ENCODE measurements at regions not wholly inside any gene's neighbourhood (a gene's known extent, or its start where the extent isn't known, plus 50 kb on each side); places are given as distances from the start of the nearest gene placed in this dataset.
"Not testable (repeated sequence)": the region's sequence is repeated elsewhere in the genome, so short reads cannot be mapped to it uniquely, and the experiment has no call there.

GRCh38 chr7:65132256-65132655 is 125.8 kb upstream of the ERV3-1 start:
- not testable (repeated sequence) for FAIRE-seq; H3K9me3 Mint-ChIP-seq (ENCODE audit: unreplicated experiment); H3K9me3 ChIP-seq (ENCODE audit: insufficient read depth, low read depth, low read length); H3K36me3 ChIP-seq (ENCODE audit: insufficient read depth, low read length); H3K4me2 ChIP-seq (ENCODE audit: low read length); H3K4me1 Mint-ChIP-seq (ENCODE audit: low read depth, unreplicated experiment); H3K4me3 ChIP-seq (ENCODE audit: insufficient read depth, low read depth, low read length); H2AFZ ChIP-seq (ENCODE audit: low read depth, low read length); H3K27me3 Mint-ChIP-seq (ENCODE audit: low read depth, unreplicated experiment); H3K27me3 ChIP-seq (ENCODE audit: insufficient read depth, low read length); H3K27ac Mint-ChIP-seq (ENCODE audit: unreplicated experiment); H3K9ac ChIP-seq (ENCODE audit: low read length); H3K79me2 ChIP-seq (ENCODE audit: insufficient read depth, low read length); H4K20me1 ChIP-seq (ENCODE audit: insufficient read depth, low read length); H3K36me3 Mint-ChIP-seq (ENCODE audit: low read depth, unreplicated experiment); H3K4me3 Mint-ChIP-seq (ENCODE audit: unreplicated experiment); DNase-seq (ENCODE audit: low read depth); H3K4me1 ChIP-seq (ENCODE audit: insufficient read depth, low read length); H3K27ac ChIP-seq (ENCODE audit: low read depth, low read length)

GRCh38 chr7:65127364-65127763 is 120.9 kb upstream of the ERV3-1 start:
- H3K4me1 Mint-ChIP-seq (ENCODE audit: low read depth, unreplicated experiment); H3K36me3 Mint-ChIP-seq (ENCODE audit: low read depth, unreplicated experiment); H3K9me3 ChIP-seq (ENCODE audit: insufficient read depth, low read depth, low read length); H3K9ac ChIP-seq (ENCODE audit: low read length); H3K36me3 ChIP-seq (ENCODE audit: insufficient read depth, low read length); H3K4me3 Mint-ChIP-seq (ENCODE audit: unreplicated experiment); H3K27me3 Mint-ChIP-seq (ENCODE audit: low read depth, unreplicated experiment); FAIRE-seq; H3K79me2 ChIP-seq (ENCODE audit: insufficient read depth, low read length); H3K9me3 Mint-ChIP-seq (ENCODE audit: unreplicated experiment); H3K4me1 ChIP-seq (ENCODE audit: insufficient read depth, low read length); H3K27ac ChIP-seq (ENCODE audit: low read depth, low read length); H2AFZ ChIP-seq (ENCODE audit: low read depth, low read length); H3K4me2 ChIP-seq (ENCODE audit: low read length); DNase-seq (ENCODE audit: low read depth); H3K27me3 ChIP-seq (ENCODE audit: insufficient read depth, low read length); H3K4me3 ChIP-seq (ENCODE audit: insufficient read depth, low read depth, low read length); H3K27ac Mint-ChIP-seq (ENCODE audit: unreplicated experiment); H4K20me1 ChIP-seq (ENCODE audit: insufficient read depth, low read length): not testable (repeated sequence)

- H3K4me3 ChIP-seq (ENCODE audit: insufficient read depth, low read depth, low read length); H3K9me3 Mint-ChIP-seq (ENCODE audit: unreplicated experiment); H3K27me3 Mint-ChIP-seq (ENCODE audit: low read depth, unreplicated experiment); H3K27me3 ChIP-seq (ENCODE audit: insufficient read depth, low read length); H3K9me3 ChIP-seq (ENCODE audit: insufficient read depth, low read depth, low read length); H3K4me1 ChIP-seq (ENCODE audit: insufficient read depth, low read length); H3K27ac ChIP-seq (ENCODE audit: low read depth, low read length); H3K27ac Mint-ChIP-seq (ENCODE audit: unreplicated experiment); H3K4me3 Mint-ChIP-seq (ENCODE audit: unreplicated experiment); H2AFZ ChIP-seq (ENCODE audit: low read depth, low read length); H3K36me3 Mint-ChIP-seq (ENCODE audit: low read depth, unreplicated experiment); H3K9ac ChIP-seq (ENCODE audit: low read length); H4K20me1 ChIP-seq (ENCODE audit: insufficient read depth, low read length); H3K4me2 ChIP-seq (ENCODE audit: low read length); H3K4me1 Mint-ChIP-seq (ENCODE audit: low read depth, unreplicated experiment); H3K36me3 ChIP-seq (ENCODE audit: insufficient read depth, low read length); H3K79me2 ChIP-seq (ENCODE audit: insufficient read depth, low read length); DNase-seq (ENCODE audit: low read depth); FAIRE-seq: not testable (repeated sequence)
Observed at GRCh38 chr7:65124600-65124999, 118.1 kb upstream of the ERV3-1 start.

DNA sequence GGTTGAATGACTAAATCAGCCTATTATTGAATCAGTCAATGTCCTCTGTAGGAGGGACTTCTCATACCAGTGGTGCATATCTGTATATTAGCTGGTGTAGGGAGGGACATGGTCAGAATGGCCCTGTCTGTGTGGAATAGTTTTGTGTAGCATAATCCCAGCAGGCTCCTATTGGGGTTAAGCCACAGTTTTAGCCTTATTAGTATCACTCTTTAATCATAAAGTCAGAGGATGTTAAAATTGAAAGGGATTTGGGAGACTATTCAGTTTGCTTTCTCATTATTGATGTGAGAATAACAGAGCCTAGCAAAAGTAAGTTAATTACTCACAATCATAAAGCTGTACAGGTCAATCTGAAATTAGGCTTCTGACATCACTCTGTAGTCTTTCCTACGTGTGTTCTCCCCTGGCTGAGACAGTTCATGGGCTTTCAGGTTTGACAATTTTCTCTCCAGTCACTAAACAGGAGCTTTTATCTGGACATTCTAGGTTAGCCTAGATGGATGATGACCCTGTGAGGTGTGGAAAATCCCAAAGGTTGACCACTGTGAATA is 99.2 kb upstream of the ERV3-1 start:
- not testable (repeated sequence) for FAIRE-seq; H3K27me3 ChIP-seq (ENCODE audit: insufficient read depth, low read length); H3K4me1 Mint-ChIP-seq (ENCODE audit: low read depth, unreplicated experiment); H3K9me3 Mint-ChIP-seq (ENCODE audit: unreplicated experiment); DNase-seq (ENCODE audit: low read depth); H4K20me1 ChIP-seq (ENCODE audit: insufficient read depth, low read length); H3K4me3 ChIP-seq (ENCODE audit: insufficient read depth, low read depth, low read length); H3K9me3 ChIP-seq (ENCODE audit: insufficient read depth, low read depth, low read length); H3K27ac Mint-ChIP-seq (ENCODE audit: unreplicated experiment); H3K27ac ChIP-seq (ENCODE audit: low read depth, low read length); H3K36me3 ChIP-seq (ENCODE audit: insufficient read depth, low read length); H3K4me3 Mint-ChIP-seq (ENCODE audit: unreplicated experiment); H3K9ac ChIP-seq (ENCODE audit: low read length); H3K4me2 ChIP-seq (ENCODE audit: low read length); H3K27me3 Mint-ChIP-seq (ENCODE audit: low read depth, unreplicated experiment); H3K79me2 ChIP-seq (ENCODE audit: insufficient read depth, low read length); H2AFZ ChIP-seq (ENCODE audit: low read depth, low read length); H3K4me1 ChIP-seq (ENCODE audit: insufficient read depth, low read length)
- peaks cover 15% of the 10 kb centered on the region for H3K36me3 Mint-ChIP-seq (ENCODE audit: low read depth, unreplicated experiment)

DNA sequence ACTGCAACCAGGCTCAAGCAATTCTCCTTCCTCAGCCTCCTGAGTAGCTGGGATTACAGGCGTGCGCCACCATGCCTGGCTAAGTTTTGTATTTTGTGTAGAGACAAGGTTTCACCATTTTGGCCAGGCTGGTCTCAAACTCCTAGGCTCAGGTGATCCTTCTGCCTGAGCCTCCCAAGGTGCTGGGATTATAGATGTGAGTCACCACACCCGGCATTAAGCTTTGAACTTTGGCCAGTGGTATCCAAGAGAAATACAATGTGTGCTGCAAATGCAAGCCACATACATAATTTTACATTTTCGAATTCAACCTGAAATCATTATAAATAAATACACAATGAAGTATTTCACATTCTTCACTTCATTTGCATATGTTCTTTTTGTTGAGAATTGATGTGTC is 94.0 kb upstream of the ERV3-1 start:
- not testable (repeated sequence) for H3K27ac Mint-ChIP-seq (ENCODE audit: unreplicated experiment); H3K79me2 ChIP-seq (ENCODE audit: insufficient read depth, low read length); H3K27ac ChIP-seq (ENCODE audit: low read depth, low read length); H3K9me3 ChIP-seq (ENCODE audit: insufficient read depth, low read depth, low read length); H3K4me3 Mint-ChIP-seq (ENCODE audit: unreplicated experiment); H3K4me1 ChIP-seq (ENCODE audit: insufficient read depth, low read length); DNase-seq (ENCODE audit: low read depth); H3K4me2 ChIP-seq (ENCODE audit: low read length); H3K27me3 ChIP-seq (ENCODE audit: insufficient read depth, low read length); FAIRE-seq; H3K4me1 Mint-ChIP-seq (ENCODE audit: low read depth, unreplicated experiment); H3K27me3 Mint-ChIP-seq (ENCODE audit: low read depth, unreplicated experiment); H4K20me1 ChIP-seq (ENCODE audit: insufficient read depth, low read length); H3K9ac ChIP-seq (ENCODE audit: low read length); H2AFZ ChIP-seq (ENCODE audit: low read depth, low read length); H3K9me3 Mint-ChIP-seq (ENCODE audit: unreplicated experiment); H3K36me3 ChIP-seq (ENCODE audit: insufficient read depth, low read length); H3K4me3 ChIP-seq (ENCODE audit: insufficient read depth, low read depth, low read length)
- peaks cover 16% of the 10 kb centered on the region for H3K36me3 Mint-ChIP-seq (ENCODE audit: low read depth, unreplicated experiment)

DNA sequence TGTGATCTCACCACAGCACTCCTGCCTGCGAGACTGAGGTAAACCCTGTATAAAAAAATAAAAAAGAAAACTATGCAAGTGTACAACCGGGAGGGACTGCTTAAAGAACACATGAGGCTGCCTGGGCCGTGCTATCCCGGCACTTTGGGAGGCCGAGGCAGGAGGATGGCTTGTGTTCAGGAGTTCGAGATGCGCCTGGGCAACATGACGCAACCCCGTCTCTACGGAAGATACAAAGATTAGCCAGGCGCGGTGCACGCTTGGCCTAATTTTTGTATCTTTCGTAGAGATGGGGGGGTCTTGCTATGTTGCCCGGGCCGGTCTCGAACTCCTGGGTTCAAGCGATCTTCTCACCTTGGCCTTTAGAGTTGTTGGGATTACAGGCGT is 75.2 kb upstream of the ERV3-1 start:
- not testable (repeated sequence) for H3K4me3 Mint-ChIP-seq (ENCODE audit: unreplicated experiment); H3K9me3 ChIP-seq (ENCODE audit: insufficient read depth, low read depth, low read length); H3K27ac Mint-ChIP-seq (ENCODE audit: unreplicated experiment); DNase-seq (ENCODE audit: low read depth); H3K36me3 Mint-ChIP-seq (ENCODE audit: low read depth, unreplicated experiment); H3K9ac ChIP-seq (ENCODE audit: low read length); H3K36me3 ChIP-seq (ENCODE audit: insufficient read depth, low read length); H3K27me3 ChIP-seq (ENCODE audit: insufficient read depth, low read length); H3K4me1 ChIP-seq (ENCODE audit: insufficient read depth, low read length); H3K4me3 ChIP-seq (ENCODE audit: insufficient read depth, low read depth, low read length); H4K20me1 ChIP-seq (ENCODE audit: insufficient read depth, low read length); H3K9me3 Mint-ChIP-seq (ENCODE audit: unreplicated experiment); H3K27me3 Mint-ChIP-seq (ENCODE audit: low read depth, unreplicated experiment); H3K79me2 ChIP-seq (ENCODE audit: insufficient read depth, low read length); H3K4me1 Mint-ChIP-seq (ENCODE audit: low read depth, unreplicated experiment); FAIRE-seq
- Histone ChIP-seq H2AFZ (ENCODE audit: low read depth, low read length) (peak overlapping the region; percentile 96), H3K27ac (ENCODE audit: low read depth, low read length) (peak overlapping the region; percentile 57), H3K4me2 (ENCODE audit: low read length) (peak overlapping the region; percentile 84)
